Esophagus squamous epithelium (tissue), 5 donors: ENCODE measurements at regions not wholly inside any gene's neighbourhood (a gene's known extent, or its start where the extent isn't known, plus 50 kb on each side); places are given as distances from the start of the nearest gene placed in this dataset.

Source experiments
- DNase-seq: peaks from one replicate; lab custom pipeline; 2025; lab: John Stamatoyannopoulos, UW
- H3K27ac ChIP-seq, 4 donors: fragments of 200-600 bp; sonication (generic); one replicate each; pipeline ENCODE4 v1.5.1; 2016 to 2019; ENCODE audit warnings: mild to moderate bottlenecking in 1 of 4
- H3K27me3 ChIP-seq, 4 donors: fragments of 200-600 bp; sonication (generic); 1 replicate in 3 of 4; 2 replicates in 1 of 4; pipeline versions ENCODE4 v1.5.1 to v1.6.0; 2017 to 2021; ENCODE audit warnings: antibody characterized with exemption in 1 of 4
- H3K36me3 ChIP-seq, 3 donors: fragments of 200-600 bp; sonication (generic); one replicate each; pipeline ENCODE4 v1.5.1; 2016 to 2019
- H3K4me1 ChIP-seq, 3 donors: fragments of 200-600 bp; sonication (generic); one replicate each; pipeline ENCODE4 v1.5.1; 2017 to 2019
- H3K4me3 ChIP-seq, 4 donors: fragments of 200-600 bp; sonication (generic); 1 replicate in 3 of 4; 2 replicates in 1 of 4; pipeline ENCODE4 v1.5.1; 2016 to 2019; ENCODE audit warnings: mild to moderate bottlenecking in 2 of 4, moderate library complexity in 1 of 4
- H3K9me3 ChIP-seq, 3 donors: fragments of 200-600 bp; sonication (generic); one replicate each; pipeline ENCODE4 v1.5.1; 2016 to 2019
- CTCF ChIP-seq, 6 experiments: fragments of 450-650 bp in 4 of 6; fragments of 200-600 bp in 2 of 6; sonication (generic) in 2 of 6; IDR thresholded peaks; one replicate each; pipeline ENCODE4 v1.5.1; 2016 to 2019; ENCODE audit warnings: antibody characterized with exemption in 6 of 6, mild to moderate bottlenecking in 4 of 6, moderate library complexity in 4 of 6
- POLR2A ChIP-seq, 4 donors: fragments of 450-650 bp; IDR thresholded peaks; one replicate each; pipeline ENCODE4 v1.6.1; 2017; ENCODE audit warnings: antibody characterized with exemption in 4 of 4, mild to moderate bottlenecking in 4 of 4, moderate library complexity in 3 of 4
- WGBS, 2 donors: methylation state at CpG; one replicate each; pipeline ENCODE4 v1.1.5; 2018; 5-methylcytosine and 5-hydroxymethylcytosine counted together
- intact Hi-C: fragments of 100-400 bp; cut with DNase I; formaldehyde crosslinking; loops from one replicate; pipeline ENCODE4 v1.15.0; 2022
- donor health status: DM: yes; HTN: yes; CAD: no.

DNA sequence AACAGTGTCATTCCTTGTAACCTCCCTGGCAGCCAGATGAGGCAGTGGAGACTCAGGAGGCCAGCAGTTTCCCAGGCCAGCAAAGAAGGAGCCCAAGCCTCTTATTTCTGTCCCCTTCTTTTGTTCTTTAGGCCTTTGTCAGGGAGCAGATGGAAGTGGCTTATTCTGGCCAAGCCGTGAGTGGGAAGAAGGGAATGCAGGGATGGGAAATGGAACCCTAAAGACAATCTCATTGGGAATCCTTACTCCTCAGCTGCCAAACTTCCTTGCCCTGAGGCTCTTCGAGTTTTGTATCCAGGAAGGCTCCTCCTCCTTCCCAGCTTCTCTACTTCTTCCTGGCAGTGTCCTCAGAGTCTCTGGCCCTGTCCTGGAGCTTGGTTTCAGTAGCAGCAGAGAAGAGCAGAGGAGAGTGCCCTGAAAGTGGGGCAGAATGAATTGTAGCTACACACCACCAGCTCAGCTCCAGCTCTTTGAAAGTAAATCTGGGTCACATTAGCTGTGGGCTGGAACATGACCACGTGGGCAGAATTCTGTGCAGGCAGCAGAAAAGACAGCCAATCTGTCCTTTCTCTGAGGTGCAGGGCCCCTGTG lies 63.9 kb downstream of the NDUFS5 start:
- Histone ChIP-seq H3K4me3 (no peak overlapping the region), H3K27me3 (peaks cover 0 to 1% (median 0%) of the 10 kb centered on the region in 4 donors), H3K27ac (peak overlapping the region in 2 of 4 donors; percentile 19 to 58), H3K9me3 (no peaks in the 10 kb centered on the region), H3K36me3 (no peaks in the 10 kb centered on the region), H3K4me1 (peaks cover 8 to 48% (median 17%) of the 10 kb centered on the region in 3 donors)
- no peak for TF ChIP-seq CTCF (IDR thresholded peaks at IDR 0.05)
- no peak for TF ChIP-seq POLR2A (IDR thresholded peaks at IDR 0.05)
- intact Hi-C loops = loop anchor here (10.0 kb wide), 1 partner anchor 215 kb away; the partner anchor contains the start of gene MYCBP
- no peak for DNase-seq
- 21 to 36% methylated on average over 3 of the region's 3 CpGs for WGBS, 2 donors

- no peak overlapping the region for H3K27ac ChIP-seq
- TF ChIP-seq POLR2A (IDR thresholded peaks at IDR 0.05) (no peak), CTCF (IDR thresholded peaks at IDR 0.05) (no peak)
- no peaks in the 10 kb centered on the region for H3K9me3 ChIP-seq
- no peaks in the 10 kb centered on the region for H3K27me3 ChIP-seq
- DNase-seq = no peak
- H3K4me3 ChIP-seq = no peak overlapping the region
- no peaks in the 10 kb centered on the region for H3K36me3 ChIP-seq
- 65 to 85% methylated on average over 2 to 3 of the region's 3 CpGs for WGBS, 2 donors
- H3K4me1 ChIP-seq = peaks cover 8 to 48% (median 17%) of the 10 kb centered on the region in 3 donors
- intact Hi-C loops = loop anchor here (10.0 kb wide), 1 partner anchor 216 kb away; the partner anchor contains the start of gene MYCBP
Measured at GRCh38 chr1:39090757-39091380, 64.7 kb downstream of the NDUFS5 start.

- 16 to 33% methylated on average over 7 of the region's 7 CpGs for WGBS, 2 donors
- no peak for TF ChIP-seq POLR2A (IDR thresholded peaks at IDR 0.05)
- TF ChIP-seq CTCF (IDR thresholded peaks at IDR 0.05) = peak; percentile 30 to 76 (median 54)
- no peaks in the 10 kb centered on the region for H3K9me3 ChIP-seq
- no peaks in the 10 kb centered on the region for H3K36me3 ChIP-seq
- H3K4me3 ChIP-seq = no peak overlapping the region
- intact Hi-C loops = loop anchor here (10.0 kb wide), 1 partner anchor 217 kb away; the partner anchor contains the start of gene MYCBP
- no peak for DNase-seq
- H3K27ac ChIP-seq = no peak overlapping the region
- H3K27me3 ChIP-seq = no peaks in the 10 kb centered on the region
- H3K4me1 ChIP-seq = peaks cover 8 to 39% (median 12%) of the 10 kb centered on the region in 3 donors
Measured at GRCh38 chr1:39091845-39092645, 65.9 kb downstream of the NDUFS5 start.

- WGBS, 2 donors = 78 to 87% methylated on average over 7 of the region's 7 CpGs
- no peaks in the 10 kb centered on the region for H3K27me3 ChIP-seq
- intact Hi-C loops = loop anchor here (10.0 kb wide), 1 partner anchor 220 kb away; the partner anchor contains the start of gene MYCBP
- H3K4me3 ChIP-seq = no peak overlapping the region
- no peak overlapping the region for H3K27ac ChIP-seq
- H3K4me1 ChIP-seq = peaks cover 8 to 42% (median 10%) of the 10 kb centered on the region in 3 donors
- no peak for DNase-seq
- no peaks in the 10 kb centered on the region for H3K36me3 ChIP-seq
- H3K9me3 ChIP-seq = no peaks in the 10 kb centered on the region
- TF ChIP-seq CTCF (IDR thresholded peaks at IDR 0.05) = no peak
- no peak for TF ChIP-seq POLR2A (IDR thresholded peaks at IDR 0.05)
Measured at GRCh38 chr1:39094685-39095084, 68.5 kb downstream of the NDUFS5 start.
